ENCODE measurements at regions not wholly inside any gene's neighbourhood (a gene's known extent, or its start where the extent isn't known, plus 50 kb on each side); places are given as distances from the start of the nearest gene placed in this dataset.

DNA sequence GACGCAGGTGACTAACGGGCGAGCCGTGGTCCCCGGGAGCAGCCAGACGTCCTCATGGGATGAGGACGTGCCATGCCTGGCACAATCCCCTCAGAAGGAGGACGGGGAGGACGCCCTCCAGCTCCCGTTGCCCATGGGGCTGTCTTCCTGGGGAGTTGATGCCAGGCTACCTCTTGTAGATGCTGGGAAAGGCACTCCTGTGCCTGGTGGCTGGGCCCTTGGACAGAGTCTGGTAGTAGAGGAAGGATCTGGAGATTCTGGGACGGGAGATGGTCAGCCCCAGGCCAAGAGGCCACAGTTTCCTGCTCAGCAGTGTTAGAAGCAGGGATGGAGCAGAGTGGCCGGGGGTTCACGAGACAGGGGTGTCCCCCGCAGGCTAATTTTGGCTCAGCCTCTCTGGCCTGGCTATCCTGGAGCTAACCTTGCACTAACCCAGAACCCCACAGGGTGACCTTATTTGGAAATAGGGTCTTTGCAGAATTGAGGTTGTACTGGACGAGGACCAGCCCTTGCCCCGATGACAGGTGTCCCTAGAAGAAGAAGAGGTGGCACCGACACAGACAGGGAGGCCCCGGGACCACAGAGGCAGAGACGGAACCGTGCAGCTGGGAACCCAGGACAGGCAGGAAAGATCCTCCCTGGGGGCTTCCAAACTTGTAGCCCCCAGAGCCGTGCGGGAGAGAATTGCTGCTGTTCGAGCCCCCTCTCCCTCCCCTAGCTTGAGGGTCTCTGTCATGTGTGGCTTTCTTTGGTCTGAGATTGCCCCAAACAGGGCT lies 50.1 kb upstream of the ADRA2C start:
- in situ Hi-C loops (cut with HindIII; ENCODE audit: low pct_unique_long_range_greater_than_20kb, low sequenced_read_pairs), result no loop called here
- no peak for DNase-seq (ENCODE audit: low read depth)

DNA sequence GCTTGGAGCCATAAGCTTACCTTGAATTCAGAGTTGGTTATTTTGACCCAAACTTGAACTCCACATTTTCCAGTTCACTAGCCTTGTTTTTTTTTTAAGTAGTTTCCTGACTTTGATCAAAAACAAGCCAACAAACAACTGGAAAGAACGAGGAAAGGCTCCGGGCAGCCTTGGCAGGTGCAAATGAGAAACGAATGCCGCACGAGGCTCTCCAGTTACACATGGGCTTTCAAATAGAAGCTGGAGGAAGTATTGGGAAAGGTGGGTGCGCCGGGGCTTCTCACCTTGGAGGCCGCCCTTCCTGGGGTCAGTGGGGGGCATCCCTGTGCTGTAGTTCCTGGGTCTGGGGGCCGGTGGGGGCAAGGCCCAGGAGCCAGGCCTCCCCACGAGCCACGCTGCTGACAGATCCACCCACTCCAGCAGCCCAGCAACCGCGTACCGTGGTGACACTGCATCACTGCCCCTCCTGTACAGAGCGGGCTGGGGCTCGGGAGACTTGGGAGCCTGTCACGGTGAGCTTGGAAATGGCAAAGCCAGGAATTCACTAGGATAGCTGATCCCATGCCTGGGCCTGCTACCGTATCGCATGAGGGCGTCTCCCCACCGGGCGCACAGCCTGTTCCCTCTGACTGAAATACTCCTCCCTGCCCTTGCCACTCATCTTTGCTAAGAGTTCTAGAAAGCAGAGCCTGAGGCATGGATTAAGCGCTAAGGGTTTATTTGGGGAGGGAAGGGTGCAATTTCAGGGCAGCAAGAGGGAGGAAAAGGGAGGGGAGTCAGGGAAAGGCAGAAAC lies 50.9 kb upstream of the ADRA2C start:
- peak; percentile 28 for DNase-seq (ENCODE audit: low read depth)
- in situ Hi-C loops (cut with HindIII; ENCODE audit: low pct_unique_long_range_greater_than_20kb, low sequenced_read_pairs), result no loop called here

DNA sequence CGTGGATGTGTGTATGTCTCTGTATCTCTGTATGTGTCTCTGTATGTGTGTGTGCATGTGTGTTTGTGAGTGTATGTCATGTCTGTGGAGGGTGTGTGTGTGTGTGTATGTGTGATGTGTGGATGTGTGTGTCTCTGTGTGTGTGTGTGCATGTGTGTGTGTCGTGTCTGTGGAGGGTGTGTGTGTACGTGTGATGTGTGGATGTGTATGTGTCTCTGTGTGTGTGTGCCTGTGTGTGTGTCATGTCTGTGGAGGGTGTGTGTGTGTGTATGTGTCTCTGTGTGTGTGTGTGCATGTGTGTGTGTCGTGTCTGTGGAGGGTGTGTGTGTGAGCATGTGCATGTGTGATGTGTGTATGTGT lies 51.6 kb upstream of the ADRA2C start:
- DNase-seq (ENCODE audit: low read depth), result no peak
- in situ Hi-C loops (cut with HindIII; ENCODE audit: low pct_unique_long_range_greater_than_20kb, low sequenced_read_pairs), result no loop called here

- no peak for DNase-seq (ENCODE audit: low read depth)
- in situ Hi-C loops (cut with HindIII; ENCODE audit: low pct_unique_long_range_greater_than_20kb, low sequenced_read_pairs), result no loop called here
Measured at GRCh38 chr4:3713817-3714641, 52.2 kb upstream of the ADRA2C start.

DNA sequence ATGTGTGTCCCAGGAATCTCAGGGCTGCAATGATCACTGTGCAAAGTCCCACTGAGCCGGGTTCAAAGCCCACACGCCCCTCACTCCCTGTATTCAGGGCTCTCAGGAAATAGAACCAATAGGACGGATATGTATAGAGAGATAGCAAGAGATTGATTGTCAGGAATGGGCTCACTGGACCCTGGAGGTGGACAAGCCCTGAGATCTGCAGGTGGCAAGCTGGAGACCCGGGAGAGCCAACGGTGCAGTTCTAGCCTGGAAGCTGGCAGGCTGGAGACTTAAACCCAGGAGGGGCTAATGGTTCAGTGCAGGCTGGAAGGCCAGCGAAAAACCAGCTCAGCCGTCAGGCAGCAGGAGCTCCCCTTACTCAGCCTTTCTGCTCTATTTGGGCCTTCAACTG lies 52.8 kb upstream of the ADRA2C start:
- in situ Hi-C loops (cut with HindIII; ENCODE audit: low pct_unique_long_range_greater_than_20kb, low sequenced_read_pairs), result no loop called here
- no peak for DNase-seq (ENCODE audit: low read depth)

DNA sequence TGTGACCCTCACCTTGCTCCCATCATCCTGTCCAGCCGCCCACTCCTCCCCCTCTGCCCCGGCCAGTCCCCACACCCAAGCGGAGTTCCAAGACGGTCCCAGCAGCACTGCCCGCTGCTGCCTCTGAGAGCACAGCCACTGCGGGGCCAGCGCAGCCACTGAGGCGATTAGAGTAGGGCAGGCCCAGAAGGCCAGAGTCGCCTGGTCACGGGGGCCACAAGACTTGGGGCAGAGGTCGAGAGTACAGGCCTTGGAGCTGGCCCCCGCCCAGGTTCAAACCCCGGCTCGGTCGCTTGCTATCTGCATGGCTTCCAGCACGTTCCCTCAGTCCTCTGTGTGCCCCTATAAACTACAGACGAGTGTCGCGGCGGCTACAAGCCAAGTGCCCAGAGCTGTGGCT lies 53.2 kb upstream of the ADRA2C start:
- no peak for DNase-seq (ENCODE audit: low read depth)
- in situ Hi-C loops (cut with HindIII; ENCODE audit: low pct_unique_long_range_greater_than_20kb, low sequenced_read_pairs), result no loop called here

DNA sequence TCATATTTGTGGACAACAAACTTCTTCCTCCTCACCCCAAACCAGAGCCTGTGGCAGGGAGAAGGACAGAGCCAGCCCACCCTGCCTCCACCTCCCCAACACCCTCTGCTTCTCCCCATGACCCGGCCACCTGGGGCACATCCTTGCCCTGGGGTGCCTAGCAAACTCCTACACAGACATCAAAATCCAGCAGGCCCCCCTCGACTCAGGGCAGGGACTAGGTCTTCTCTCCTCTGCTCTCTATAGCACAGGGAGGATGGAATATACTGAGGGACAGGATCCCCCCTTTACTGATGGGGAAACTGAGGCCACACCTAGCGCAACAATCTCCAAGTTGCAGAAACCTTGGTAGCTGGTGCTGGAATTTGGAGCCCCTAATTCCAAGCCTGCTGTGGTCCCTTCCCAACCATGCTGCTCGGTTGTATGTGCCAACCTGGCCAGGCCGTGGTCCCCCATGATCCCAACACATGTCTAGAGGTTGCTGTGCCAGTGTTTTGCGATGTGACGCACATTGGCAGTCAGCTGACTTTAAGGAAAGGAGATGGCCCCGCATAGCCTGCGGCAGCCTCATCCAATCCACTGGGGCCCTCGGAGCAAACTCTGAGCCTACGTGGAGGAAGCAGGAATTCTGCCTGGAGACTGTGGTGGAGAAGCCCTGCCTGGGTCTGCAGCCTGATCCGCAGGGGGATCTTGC lies 53.9 kb upstream of the ADRA2C start:
- in situ Hi-C loops (cut with HindIII; ENCODE audit: low pct_unique_long_range_greater_than_20kb, low sequenced_read_pairs), result no loop called here
- DNase-seq (ENCODE audit: low read depth), result no peak

GRCh38 chr4:3711183-3712111 lies 54.7 kb upstream of the ADRA2C start:
- no peak for DNase-seq (ENCODE audit: low read depth)
- in situ Hi-C loops (cut with HindIII; ENCODE audit: low pct_unique_long_range_greater_than_20kb, low sequenced_read_pairs), result no loop called here

DNA sequence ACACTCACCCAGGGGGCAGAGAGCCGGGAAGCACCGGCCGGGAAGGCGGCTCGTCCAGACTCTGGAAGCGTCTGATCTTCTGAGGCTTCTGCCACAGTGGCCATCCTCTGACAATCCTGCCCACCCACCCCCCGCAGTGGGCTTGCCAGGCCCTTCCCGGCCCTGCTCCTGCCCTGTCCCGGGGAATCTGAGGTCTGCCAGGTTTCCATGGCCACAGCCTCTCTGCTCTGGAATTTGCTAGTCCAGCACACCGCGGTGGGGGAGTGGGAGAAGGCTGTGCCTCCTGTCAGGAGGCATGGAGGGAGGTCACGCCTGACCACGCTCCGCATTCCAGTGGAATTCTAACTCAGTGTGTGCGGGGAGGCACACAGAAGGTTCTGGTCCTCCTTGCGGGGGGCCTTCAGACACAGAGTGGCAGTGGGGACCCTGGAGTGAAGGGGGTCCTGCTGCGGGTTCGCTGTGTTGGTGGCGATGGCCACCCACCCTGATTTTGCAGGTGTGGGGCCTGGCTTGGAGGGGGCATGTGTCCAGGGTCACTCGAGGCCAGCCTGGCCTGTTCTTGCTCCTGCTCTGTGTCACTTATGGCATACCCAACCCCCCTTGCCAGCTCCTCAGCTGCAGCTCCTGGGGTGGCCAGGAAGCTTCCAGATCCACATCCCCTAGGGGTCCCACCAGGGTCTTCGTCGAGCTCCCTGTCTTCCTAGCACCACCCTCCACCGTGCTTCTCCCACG lies 55.6 kb upstream of the ADRA2C start:
- no peak for DNase-seq (ENCODE audit: low read depth)
- in situ Hi-C loops (cut with HindIII; ENCODE audit: low pct_unique_long_range_greater_than_20kb, low sequenced_read_pairs), result no loop called here

DNA sequence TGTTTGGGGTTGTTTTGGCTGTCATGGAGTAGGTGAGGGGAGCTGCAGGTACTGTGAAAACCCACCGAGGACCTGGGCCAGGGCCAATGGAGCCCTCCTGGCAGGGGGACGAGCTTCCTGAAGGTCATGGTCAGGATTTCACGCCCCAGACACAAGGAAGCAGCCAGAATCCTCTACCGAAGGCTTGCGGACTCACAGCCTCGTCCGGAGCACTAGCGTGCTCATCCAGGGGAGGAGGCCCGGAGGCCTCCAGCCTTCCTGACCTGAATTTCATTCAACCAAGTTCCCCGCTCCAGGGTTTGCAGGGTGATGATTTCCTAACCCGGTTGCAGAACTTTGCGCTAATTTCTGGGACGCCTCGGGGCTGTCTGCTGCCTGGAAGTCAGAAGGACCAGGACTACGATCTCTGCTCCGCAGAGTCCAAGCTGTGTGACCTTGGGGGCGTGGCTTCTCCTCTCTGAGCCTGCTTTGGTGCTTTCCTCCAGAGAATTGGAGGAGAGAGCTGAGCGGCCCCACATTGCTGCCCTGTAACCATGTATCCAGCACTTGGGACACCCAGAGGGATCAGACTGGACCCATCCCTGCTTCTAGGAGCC lies 56.2 kb upstream of the ADRA2C start:
- in situ Hi-C loops (cut with HindIII; ENCODE audit: low pct_unique_long_range_greater_than_20kb, low sequenced_read_pairs), result no loop called here
- no peak for DNase-seq (ENCODE audit: low read depth)

- DNase-seq (ENCODE audit: low read depth), result no peak
- in situ Hi-C loops (cut with HindIII; ENCODE audit: low pct_unique_long_range_greater_than_20kb, low sequenced_read_pairs), result no loop called here
Measured at GRCh38 chr4:3709061-3709845, 56.9 kb upstream of the ADRA2C start.

- DNase-seq (ENCODE audit: low read depth), result no peak
- in situ Hi-C loops (cut with HindIII; ENCODE audit: low pct_unique_long_range_greater_than_20kb, low sequenced_read_pairs), result no loop called here
Measured at GRCh38 chr4:3708611-3709010, 57.6 kb upstream of the ADRA2C start.

GRCh38 chr4:3708103-3708510 lies 58.1 kb upstream of the ADRA2C start:
- DNase-seq (ENCODE audit: low read depth), result no peak
- in situ Hi-C loops (cut with HindIII; ENCODE audit: low pct_unique_long_range_greater_than_20kb, low sequenced_read_pairs), result no loop called here

GRCh38 chr4:3707423-3708102 lies 58.6 kb upstream of the ADRA2C start:
- DNase-seq (ENCODE audit: low read depth), result no peak

More at GRCh38 chr4:3707423-3708102, 58.6 kb upstream of the ADRA2C start:
- in situ Hi-C loops (cut with HindIII; ENCODE audit: low pct_unique_long_range_greater_than_20kb, low sequenced_read_pairs), result no loop called here

Measured in Caki2 (cell line).